DOHH2 (cell line): ENCODE measurements at regions not wholly inside any gene's neighbourhood (a gene's known extent, or its start where the extent isn't known, plus 50 kb on each side); places are given as distances from the start of the nearest gene placed in this dataset.

Source experiments
- H3F3A ChIP-seq: fragments of 200-600 bp; sonication (generic), shearing (Covaris generic); 2 replicates; pipeline ENCODE4 v1.6.0; 2016; ENCODE audit warnings: antibody characterized with exemption, mild to moderate bottlenecking; ENCODE audit not compliant: control insufficient read depth, insufficient read depth
- H3K27ac ChIP-seq: fragments of 200-600 bp; sonication (generic); 2 replicates; pipeline ENCODE4 v1.5.1; 2014; ENCODE audit warnings: low read depth, mild to moderate bottlenecking, low read length, moderate library complexity
- H3K27me3 ChIP-seq: fragments of 200-600 bp; sonication (generic); 2 replicates; pipeline ENCODE4 v1.6.1; 2014; ENCODE audit warnings: mild to moderate bottlenecking, low read length, mixed read lengths; ENCODE audit not compliant: control insufficient read depth
- H3K36me3 ChIP-seq: fragments of 200-600 bp; sonication (generic); 2 replicates; pipeline ENCODE4 v1.6.1; 2014; ENCODE audit warnings: mild to moderate bottlenecking, low read length, moderate library complexity, mixed read lengths; ENCODE audit not compliant: control insufficient read depth
- H3K4me1 ChIP-seq: fragments of 200-600 bp; sonication (generic); 2 replicates; pipeline ENCODE4 v1.6.1; 2014; ENCODE audit warnings: mild to moderate bottlenecking, low read length, mixed read lengths; ENCODE audit not compliant: control insufficient read depth
- H3K4me2 ChIP-seq: fragments of 200-600 bp; sonication (generic); 2 replicates; pipeline ENCODE4 v1.6.0; 2014; ENCODE audit warnings: mild to moderate bottlenecking, low read length, moderate library complexity
- H3K4me3 ChIP-seq: fragments of 200-600 bp; sonication (generic); 2 replicates; pipeline ENCODE4 v1.5.1; 2014; ENCODE audit warnings: mild to moderate bottlenecking, low read length, mixed read lengths
- H3K79me2 ChIP-seq: fragments of 200-600 bp; sonication (generic); 2 replicates; pipeline ENCODE4 v1.6.1; 2014; ENCODE audit warnings: mild to moderate bottlenecking, low read length, mixed read lengths; ENCODE audit not compliant: control insufficient read depth
- H3K9me2 ChIP-seq: fragments of 200-600 bp; sonication (generic); replicated peaks from 2 replicates; pipeline ENCODE4 v1.6.1; 2014; ENCODE audit warnings: mild to moderate bottlenecking, low read length, mixed read lengths; ENCODE audit not compliant: control insufficient read depth
- H3K9me3 ChIP-seq: fragments of 200-600 bp; sonication (generic); 2 replicates; pipeline ENCODE4 v1.6.1; 2014; ENCODE audit warnings: antibody characterized with exemption, low read length, mixed read lengths; ENCODE audit not compliant: control insufficient read depth, insufficient read depth
- H4K20me1 ChIP-seq: fragments of 200-600 bp; sonication (generic); 2 replicates; pipeline ENCODE4 v1.6.0; 2014; ENCODE audit warnings: low read depth, mild to moderate bottlenecking, antibody characterized with exemption, low read length, moderate library complexity; ENCODE audit not compliant: control insufficient read depth, insufficient read depth
- EZH2phosphoT487 ChIP-seq: fragments of 200-600 bp; sonication (generic); IDR thresholded peaks from 2 replicates; pipeline ENCODE4 v1.6.1; 2017; ENCODE audit warnings: borderline replicate concordance, mild to moderate bottlenecking, antibody characterized with exemption, low read length, moderate library complexity, mixed read lengths
- TF ChIP-seq, protein P1 (sequence below): fragments of 200-600 bp; sonication (generic); IDR thresholded peaks from one replicate; pipeline ENCODE4 v1.5.1; 2014; ENCODE audit warnings: antibody characterized with exemption, mild to moderate bottlenecking, low read depth, low read length; ENCODE audit not compliant: poor library complexity, severe bottlenecking

DNA sequence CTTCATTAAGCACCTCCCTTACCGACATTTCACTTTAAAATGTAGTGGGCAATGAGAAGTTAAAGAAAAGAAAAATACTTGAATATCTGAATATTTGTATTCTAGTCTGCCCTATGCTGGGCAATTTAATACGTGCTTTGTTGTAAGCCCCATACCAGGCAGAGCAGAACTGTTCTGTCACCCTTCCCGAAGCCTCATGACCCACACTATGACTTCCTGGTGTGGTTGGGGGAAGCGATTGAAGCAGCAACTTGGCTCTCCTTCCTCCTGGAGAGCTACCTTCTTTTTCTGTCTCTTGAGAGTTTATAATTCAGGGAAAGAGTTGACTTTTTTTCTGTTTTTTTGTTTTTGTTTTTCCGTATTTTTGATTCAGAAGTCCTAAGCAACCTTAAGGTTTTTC is 243.7 kb downstream of the INHBA start:
- Histone ChIP-seq H3K4me3 (no peak overlapping the region), H3K79me2 (no peaks in the 10 kb centered on the region), H3K9me2 (no peaks in the 10 kb centered on the region; the same call in 1 of the 2 replicates), H3K4me1 (peaks cover 6% of the 10 kb centered on the region; the same call in 1 of the 2 replicates), H3K4me2 (no peak overlapping the region), H3K27ac (no peak overlapping the region), H3K9me3 (no peaks in the 10 kb centered on the region), H3K36me3 (no peaks in the 10 kb centered on the region), H3K27me3 (no peaks in the 10 kb centered on the region), H3F3A (no peaks in the 10 kb centered on the region), H4K20me1 (no peaks in the 10 kb centered on the region)
- TF ChIP-seq, protein P1, sequence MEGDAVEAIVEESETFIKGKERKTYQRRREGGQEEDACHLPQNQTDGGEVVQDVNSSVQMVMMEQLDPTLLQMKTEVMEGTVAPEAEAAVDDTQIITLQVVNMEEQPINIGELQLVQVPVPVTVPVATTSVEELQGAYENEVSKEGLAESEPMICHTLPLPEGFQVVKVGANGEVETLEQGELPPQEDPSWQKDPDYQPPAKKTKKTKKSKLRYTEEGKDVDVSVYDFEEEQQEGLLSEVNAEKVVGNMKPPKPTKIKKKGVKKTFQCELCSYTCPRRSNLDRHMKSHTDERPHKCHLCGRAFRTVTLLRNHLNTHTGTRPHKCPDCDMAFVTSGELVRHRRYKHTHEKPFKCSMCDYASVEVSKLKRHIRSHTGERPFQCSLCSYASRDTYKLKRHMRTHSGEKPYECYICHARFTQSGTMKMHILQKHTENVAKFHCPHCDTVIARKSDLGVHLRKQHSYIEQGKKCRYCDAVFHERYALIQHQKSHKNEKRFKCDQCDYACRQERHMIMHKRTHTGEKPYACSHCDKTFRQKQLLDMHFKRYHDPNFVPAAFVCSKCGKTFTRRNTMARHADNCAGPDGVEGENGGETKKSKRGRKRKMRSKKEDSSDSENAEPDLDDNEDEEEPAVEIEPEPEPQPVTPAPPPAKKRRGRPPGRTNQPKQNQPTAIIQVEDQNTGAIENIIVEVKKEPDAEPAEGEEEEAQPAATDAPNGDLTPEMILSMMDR: no peak
- TF ChIP-seq EZH2phosphoT487: no peak

DNA sequence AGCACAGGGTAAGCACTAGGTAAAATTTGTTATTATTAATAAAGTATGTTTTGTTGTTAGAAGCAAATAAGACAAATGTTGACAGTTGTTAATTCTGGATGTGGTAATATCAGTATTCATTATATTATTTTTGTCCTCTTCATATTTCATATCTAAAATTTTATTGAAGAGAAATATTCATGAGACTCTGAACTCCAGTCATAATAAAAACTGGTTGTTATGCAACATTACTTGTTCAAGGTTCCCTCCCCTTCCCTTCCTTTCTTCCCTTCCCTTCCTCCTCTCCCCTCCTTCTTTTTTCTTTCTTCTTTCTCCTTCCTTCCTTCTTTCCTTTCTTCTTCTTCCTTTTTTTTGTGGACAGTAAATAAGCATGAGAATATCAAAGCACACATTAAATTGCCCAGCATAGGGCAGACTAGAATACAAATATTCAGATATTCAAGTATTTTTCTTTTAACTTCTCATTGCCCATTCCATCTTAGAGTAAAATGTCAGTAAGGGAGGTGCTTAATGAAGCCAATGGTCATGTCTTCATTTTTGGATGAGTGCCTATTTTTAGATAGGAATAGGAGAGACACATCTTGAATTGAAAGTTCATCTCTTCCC is 245.0 kb downstream of the INHBA start:
- H3K27ac ChIP-seq: no peak overlapping the region
- no peaks in the 10 kb centered on the region for H3K9me3 ChIP-seq
- H3K4me3 ChIP-seq: no peak overlapping the region
- no peaks in the 10 kb centered on the region for H3K36me3 ChIP-seq
- no peaks in the 10 kb centered on the region for H4K20me1 ChIP-seq
- no peaks in the 10 kb centered on the region for H3K79me2 ChIP-seq
- TF ChIP-seq, protein P1: no peak
- no peak for TF ChIP-seq EZH2phosphoT487
- H3K9me2 ChIP-seq: no peaks in the 10 kb centered on the region; the same call in 1 of the 2 replicates
- no peak overlapping the region for H3K4me2 ChIP-seq
- no peaks in the 10 kb centered on the region for H3K27me3 ChIP-seq
- no peaks in the 10 kb centered on the region for H3F3A ChIP-seq
- H3K4me1 ChIP-seq: peaks cover 6% of the 10 kb centered on the region; the same call in 1 of the 2 replicates

DNA sequence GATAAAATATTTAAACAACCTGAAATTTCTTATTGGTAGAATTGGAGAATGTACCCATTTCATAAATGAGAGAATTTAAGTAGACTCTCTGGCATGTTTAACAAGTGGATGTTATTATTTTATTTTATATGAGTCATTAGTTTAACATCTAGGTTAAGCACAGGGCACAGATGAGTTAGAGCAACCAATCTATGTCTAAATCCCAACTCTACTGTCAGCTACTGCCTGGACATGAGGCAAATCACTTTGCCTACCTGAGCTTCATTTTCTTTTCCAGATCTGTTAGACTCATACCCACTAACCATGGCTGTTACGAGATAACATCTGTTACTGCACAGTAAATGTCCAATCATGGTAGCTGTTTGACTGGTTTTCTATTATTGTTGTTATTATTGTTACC is 251.1 kb downstream of the INHBA start:
- H3K27ac ChIP-seq: no peak overlapping the region
- no peaks in the 10 kb centered on the region for H3K9me2 ChIP-seq
- no peaks in the 10 kb centered on the region for H3K27me3 ChIP-seq
- H3K4me3 ChIP-seq: no peak overlapping the region
- H3K4me2 ChIP-seq: no peak overlapping the region
- no peaks in the 10 kb centered on the region for H3K9me3 ChIP-seq
- H3K4me1 ChIP-seq: no peaks in the 10 kb centered on the region
- H3K36me3 ChIP-seq: no peaks in the 10 kb centered on the region
- H4K20me1 ChIP-seq: no peaks in the 10 kb centered on the region
- TF ChIP-seq EZH2phosphoT487: no peak
- TF ChIP-seq, protein P1: no peak
- no peaks in the 10 kb centered on the region for H3K79me2 ChIP-seq
- no peaks in the 10 kb centered on the region for H3F3A ChIP-seq
